Neuronal stem cell (in vitro differentiated cells): ENCODE measurements at regions not wholly inside any gene's neighbourhood (a gene's known extent, or its start where the extent isn't known, plus 50 kb on each side); places are given as distances from the start of the nearest gene placed in this dataset.

Source experiments
- DNase-seq: peaks from one replicate; pipeline ENCODE4 v3.0.0-alpha.2; 2013; ENCODE audit warnings: low spot score
- H2AFZ ChIP-seq: one replicate; pipeline ENCODE4 v1.6.1; 2013; ENCODE audit warnings: mild to moderate bottlenecking, low read length, inconsistent platforms
- H2AK5ac ChIP-seq: 2 replicates; pipeline ENCODE4 v1.6.1; 2013; ENCODE audit warnings: low read depth, mild to moderate bottlenecking, inconsistent platforms, low read length, moderate library complexity, mixed read lengths
- H2BK120ac ChIP-seq: 2 replicates; pipeline ENCODE4 v1.6.1; 2013; ENCODE audit warnings: low read depth, mild to moderate bottlenecking, inconsistent platforms, low read length, moderate library complexity, mixed read lengths
- H2BK12ac ChIP-seq: one replicate; pipeline ENCODE4 v1.6.1; 2013; ENCODE audit warnings: low read length, inconsistent platforms
- H2BK15ac ChIP-seq: 2 replicates; pipeline ENCODE4 v1.6.1; 2013; ENCODE audit warnings: mild to moderate bottlenecking, low read length, inconsistent platforms, mixed read lengths
- H2BK5ac ChIP-seq: one replicate; pipeline ENCODE4 v1.6.1; 2013; ENCODE audit warnings: inconsistent platforms, mild to moderate bottlenecking, low read length, moderate library complexity
- H3K14ac ChIP-seq: one replicate; pipeline ENCODE4 v1.6.1; 2013; ENCODE audit warnings: low read length, inconsistent platforms
- H3K18ac ChIP-seq: 2 replicates; pipeline ENCODE4 v1.6.1; 2013; ENCODE audit warnings: low read length, inconsistent platforms
- H3K23ac ChIP-seq: 2 replicates; pipeline ENCODE4 v1.6.1; 2013; ENCODE audit warnings: low read depth, mild to moderate bottlenecking, mixed read lengths, low read length, inconsistent platforms; ENCODE audit not compliant: poor library complexity
- H3K27ac ChIP-seq: replicated peaks from 3 replicates; pipeline ENCODE4 v1.5.1; 2013; ENCODE audit warnings: low read length, inconsistent platforms
- H3K27me3 ChIP-seq, 3 experiments: 2 replicates each; pipeline ENCODE4 v1.6.1; 2013; ENCODE audit warnings: low read length in 3 of 3, mild to moderate bottlenecking in 2 of 3, inconsistent platforms in 1 of 3, low read depth in 1 of 3, mixed read lengths in 1 of 3, moderate library complexity in 1 of 3; ENCODE audit not compliant: control insufficient read depth in 3 of 3, insufficient read depth in 3 of 3
- H3K36me3 ChIP-seq, 2 donors: replicated peaks in 1 of 2; 2 replicates each; pipeline ENCODE4 v1.6.1; 2013; ENCODE audit warnings: low read length in 2 of 2; ENCODE audit not compliant: control insufficient read depth in 2 of 2, insufficient read depth in 2 of 2
- H3K4ac ChIP-seq: 2 replicates; pipeline ENCODE4 v1.6.1; 2013; ENCODE audit warnings: inconsistent platforms, mild to moderate bottlenecking, low read length, moderate library complexity
- H3K4me1 ChIP-seq, 2 donors: 1 replicate in 1 of 2; 2 replicates in 1 of 2; pipeline ENCODE4 v1.6.1; 2013; ENCODE audit warnings: low read length in 2 of 2, low read depth in 1 of 2; ENCODE audit not compliant: control insufficient read depth in 2 of 2, insufficient read depth in 1 of 2
- H3K4me2 ChIP-seq: one replicate; pipeline ENCODE4 v1.6.1; 2013; ENCODE audit warnings: mild to moderate bottlenecking, low read length, inconsistent platforms; ENCODE audit not compliant: insufficient read depth, poor library complexity, severe bottlenecking
- H3K4me3 ChIP-seq, 2 donors: 2 replicates each; pipeline ENCODE4 v1.5.1; 2013; ENCODE audit warnings: low read length in 2 of 2, mild to moderate bottlenecking in 2 of 2, inconsistent platforms in 1 of 2, moderate library complexity in 1 of 2
- H3K79me1 ChIP-seq: one replicate; pipeline ENCODE4 v1.6.1; 2013; ENCODE audit warnings: low read depth, mild to moderate bottlenecking, inconsistent platforms, low read length, moderate library complexity
- H3K9ac ChIP-seq: one replicate; pipeline ENCODE4 v1.6.1; 2013; ENCODE audit warnings: mild to moderate bottlenecking, low read depth, low read length, inconsistent platforms; ENCODE audit not compliant: poor library complexity
- H3K9me3 ChIP-seq, 2 donors: replicated peaks in 1 of 2; 2 replicates each; pipeline versions ENCODE3 to v1.6.1; 2013; ENCODE audit warnings: low read length in 2 of 2, mild to moderate bottlenecking in 2 of 2, inconsistent platforms in 1 of 2, low read depth in 1 of 2, mixed read lengths in 1 of 2, moderate library complexity in 1 of 2; ENCODE audit not compliant: control insufficient read depth in 2 of 2, insufficient read depth in 1 of 2
- H4K8ac ChIP-seq: one replicate; pipeline ENCODE4 v1.6.1; 2013; ENCODE audit warnings: low read depth, mild to moderate bottlenecking, inconsistent platforms, low read length, moderate library complexity
- H4K91ac ChIP-seq: one replicate; pipeline ENCODE4 v1.6.1; 2013; ENCODE audit warnings: low read length, low read depth, mild to moderate bottlenecking, inconsistent platforms; ENCODE audit not compliant: poor library complexity
- WGBS, 2 donors: extraction: QIAGEN DNeasy Blood & Tissue Kit; methylation state at CpG; one replicate each; pipeline ENCODE4 v1.1.7; 2013; ENCODE audit warnings: missing lambda C conversion rate in 2 of 2, mixed read lengths in 1 of 2; ENCODE audit not compliant: insufficient read length in 2 of 2, insufficient replicate concordance in 1 of 2; ENCODE audit errors: extremely low coverage in 2 of 2; 5-methylcytosine and 5-hydroxymethylcytosine counted together

DNA sequence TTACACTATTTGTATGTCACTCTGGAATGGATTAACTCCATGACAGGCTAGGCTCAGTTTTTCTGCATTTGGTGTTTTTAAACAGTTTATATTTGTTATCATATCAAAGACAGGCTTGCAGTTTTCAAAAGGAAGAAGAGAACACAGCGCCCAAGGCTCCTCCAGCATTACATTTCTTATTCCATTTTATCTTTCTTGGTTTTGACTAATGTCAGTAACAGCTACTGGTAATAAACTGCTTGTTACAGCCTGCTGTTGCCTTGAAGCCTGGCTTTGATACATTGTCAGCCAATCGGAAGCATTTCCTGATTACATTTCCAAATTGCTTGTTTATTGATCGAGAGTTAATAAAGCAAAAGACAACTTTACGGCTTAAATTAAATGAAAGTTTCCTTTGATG lies 166.0 kb upstream of the MDFIC start:
- Histone ChIP-seq H4K8ac (no peak overlapping the region), H4K91ac (no peak overlapping the region), H3K9me3 (no peaks in the 10 kb centered on the region), H2AK5ac (no peak overlapping the region), H3K23ac (no peak overlapping the region), H2BK120ac (no peak overlapping the region), H3K4me1 (peaks cover 0 to 2% of the 10 kb centered on the region in 2 donors), H3K14ac (no peak overlapping the region), H2BK5ac (no peak overlapping the region), H2AFZ (no peak overlapping the region), H3K36me3 (no peaks in the 10 kb centered on the region), H2BK15ac (no peak overlapping the region), H3K18ac (no peak overlapping the region), H3K27me3 (no peaks in the 10 kb centered on the region), H3K4ac (no peak overlapping the region), H2BK12ac (no peak overlapping the region), H3K4me3 (no peak overlapping the region), H3K27ac (no peak overlapping the region), H3K79me1 (no peaks in the 10 kb centered on the region), H3K9ac (no peak overlapping the region), H3K4me2 (no peak overlapping the region)
- WGBS, 2 donors: no CpG with 5 or more reads among the region's 4 CpGs
- DNase-seq: no peak

DNA sequence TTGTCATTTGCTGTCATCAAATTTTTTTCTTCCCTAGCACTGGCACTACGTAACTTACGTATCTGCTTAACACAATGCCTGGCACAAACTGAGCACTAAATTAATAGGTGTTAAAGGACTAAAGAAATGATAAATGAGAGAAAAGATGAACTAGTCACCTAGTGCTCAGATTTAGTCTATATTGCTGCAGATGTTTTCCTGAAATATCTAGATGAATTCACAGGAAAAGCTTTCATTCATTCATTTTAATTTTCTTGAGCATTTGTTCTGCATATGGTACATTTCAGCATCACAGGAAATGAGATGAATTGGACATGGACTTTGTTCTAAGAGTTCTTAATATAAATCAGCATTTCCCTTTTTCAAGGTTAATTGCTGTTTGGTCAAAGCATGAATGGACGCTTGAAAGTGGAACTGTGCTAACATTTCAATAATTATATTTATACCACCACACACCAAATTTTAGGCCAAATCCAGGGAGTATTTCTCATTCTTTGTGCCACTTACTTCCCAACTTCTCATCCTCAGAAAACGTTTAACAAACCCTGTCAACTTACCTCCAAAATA lies 163.2 kb upstream of the MDFIC start:
- H3K4me3 ChIP-seq: no peak overlapping the region
- no peak overlapping the region for H3K23ac ChIP-seq
- no peak overlapping the region for H2BK15ac ChIP-seq
- no peaks in the 10 kb centered on the region for H3K27me3 ChIP-seq
- H2BK5ac ChIP-seq: no peak overlapping the region
- H4K8ac ChIP-seq: no peak overlapping the region
- no peak overlapping the region for H3K4ac ChIP-seq
- no peak overlapping the region for H2BK12ac ChIP-seq
- no peak overlapping the region for H3K4me2 ChIP-seq
- no peak overlapping the region for H4K91ac ChIP-seq
- no peak for DNase-seq
- no CpG with 5 or more reads among the region's 4 CpGs for WGBS, 2 donors
- H2AFZ ChIP-seq: no peak overlapping the region
- H3K4me1 ChIP-seq: peaks cover 0 to 2% of the 10 kb centered on the region in 2 donors
- no peaks in the 10 kb centered on the region for H3K36me3 ChIP-seq
- H3K14ac ChIP-seq: no peak overlapping the region
- no peak overlapping the region for H2BK120ac ChIP-seq
- H3K79me1 ChIP-seq: no peaks in the 10 kb centered on the region
- no peak overlapping the region for H3K18ac ChIP-seq
- H3K9ac ChIP-seq: no peak overlapping the region
- H3K9me3 ChIP-seq: no peaks in the 10 kb centered on the region
- H3K27ac ChIP-seq: no peak overlapping the region
- no peak overlapping the region for H2AK5ac ChIP-seq

- no CpG with 5 or more reads among the region's 2 CpGs for WGBS, 2 donors
- Histone ChIP-seq H2BK15ac (no peak overlapping the region), H2BK5ac (no peak overlapping the region), H2BK120ac (no peak overlapping the region), H3K9ac (no peak overlapping the region), H3K4me3 (no peak overlapping the region), H3K18ac (no peak overlapping the region), H3K4me2 (no peak overlapping the region), H4K91ac (no peak overlapping the region), H3K27ac (no peak overlapping the region), H2AFZ (peak overlapping the region; percentile 15), H2AK5ac (no peak overlapping the region), H3K4ac (no peak overlapping the region), H2BK12ac (no peak overlapping the region), H3K36me3 (no peaks in the 10 kb centered on the region), H3K27me3 (no peaks in the 10 kb centered on the region), H3K9me3 (no peaks in the 10 kb centered on the region), H3K23ac (no peak overlapping the region), H3K79me1 (no peaks in the 10 kb centered on the region), H4K8ac (no peak overlapping the region), H3K14ac (no peak overlapping the region), H3K4me1 (peaks cover 0 to 2% of the 10 kb centered on the region in 2 donors)
- DNase-seq: no peak
Observed at GRCh38 chr7:114759347-114760062, 162.4 kb upstream of the MDFIC start.

GRCh38 chr7:114760477-114760876 lies 161.4 kb upstream of the MDFIC start:
- Histone ChIP-seq H3K9ac (no peak overlapping the region), H3K36me3 (no peaks in the 10 kb centered on the region), H2BK120ac (no peak overlapping the region), H3K18ac (no peak overlapping the region), H3K14ac (no peak overlapping the region), H4K8ac (no peak overlapping the region), H3K4me1 (peaks cover 0 to 2% of the 10 kb centered on the region in 2 donors), H3K27me3 (no peaks in the 10 kb centered on the region), H3K9me3 (no peaks in the 10 kb centered on the region), H3K4ac (no peak overlapping the region), H3K4me3 (no peak overlapping the region), H2AK5ac (no peak overlapping the region), H3K79me1 (no peaks in the 10 kb centered on the region), H4K91ac (no peak overlapping the region), H2BK5ac (no peak overlapping the region), H2BK15ac (no peak overlapping the region), H2AFZ (no peak overlapping the region), H3K27ac (no peak overlapping the region), H3K4me2 (no peak overlapping the region), H2BK12ac (no peak overlapping the region), H3K23ac (no peak overlapping the region)
- no peak for DNase-seq
- no CpG with 5 or more reads among the region's 2 CpGs for WGBS, 2 donors
